H1 (cell line): ENCODE measurements at regions not wholly inside any gene's neighbourhood (a gene's known extent, or its start where the extent isn't known, plus 50 kb on each side); places are given as distances from the start of the nearest gene placed in this dataset.

ENCODE experiments used
- CTCF ChIA-PET: fragments of 300-600 bp; sonication (Branson Sonifier 250); formaldehyde crosslinking; loops from one replicate; lab custom pipeline; 2021; ENCODE audit not compliant: partially characterized antibody; lab: Charles Lee
- POLR2A ChIA-PET: fragments of 300-600 bp; sonication (Branson Sonifier 250); formaldehyde crosslinking; loops from one replicate; lab custom pipeline; 2021; ENCODE audit warnings: inconsistent platforms; ENCODE audit not compliant: partially characterized antibody; lab: Charles Lee
- DNase-seq, 2 experiments: peaks; one replicate each; pipeline versions ENCODE4 v3.0.0 to v3.0.0-alpha.2; 2010 to 2022; ENCODE audit warnings: low spot score in 2 of 2, low read depth in 1 of 2, mixed read lengths in 1 of 2
- FAIRE-seq: peaks from 2 replicates; lab custom pipeline; 2011; peaks lifted over from hg19 to GRCh38; lab: Jason Lieb, UNC
- H2AFZ ChIP-seq: 2 replicates; pipeline ENCODE4 v1.8.1; 2012; ENCODE audit warnings: low read length, inconsistent platforms
- H2AK5ac ChIP-seq: 2 replicates; pipeline ENCODE4 v1.6.1; 2013; ENCODE audit warnings: low read depth, low read length
- H2BK120ac ChIP-seq: replicated peaks from 2 replicates; pipeline ENCODE3; 2013; ENCODE audit warnings: low read depth, low read length, inconsistent platforms
- H2BK12ac ChIP-seq: 2 replicates; pipeline ENCODE4 v1.6.1; 2013; ENCODE audit warnings: low read depth, low read length
- H2BK15ac ChIP-seq: 2 replicates; pipeline ENCODE4 v1.6.1; 2013; ENCODE audit warnings: low read length
- H2BK20ac ChIP-seq: 2 replicates; pipeline ENCODE4 v1.6.1; 2013; ENCODE audit warnings: low read length
- H2BK5ac ChIP-seq: 2 replicates; pipeline ENCODE4 v1.6.1; 2013; ENCODE audit warnings: low read depth, low read length
- H3K14ac ChIP-seq: 2 replicates; pipeline ENCODE4 v1.6.1; 2013; ENCODE audit warnings: inconsistent platforms; ENCODE audit not compliant: insufficient read length
- H3K18ac ChIP-seq: 2 replicates; pipeline ENCODE4 v1.6.1; 2013; ENCODE audit warnings: low read length; ENCODE audit errors: extremely low read depth
- H3K23ac ChIP-seq: 2 replicates; pipeline ENCODE4 v1.6.1; 2013; ENCODE audit warnings: inconsistent platforms; ENCODE audit not compliant: insufficient read length
- H3K23me2 ChIP-seq: 2 replicates; pipeline ENCODE4 v1.6.1; 2013; ENCODE audit warnings: low read depth, low read length
- H3K27ac ChIP-seq: 2 replicates; pipeline ENCODE4 v1.6.1; 2011; ENCODE audit warnings: low read depth, low read length, inconsistent platforms
- H3K27me3 ChIP-seq, 4 experiments: replicated peaks in 1 of 4; 1 replicate in 1 of 4; 2 replicates in 3 of 4; pipeline versions ENCODE4 v1.6.1 to v1.8.1; 2011 to 2013; ENCODE audit warnings: low read length in 3 of 4, mild to moderate bottlenecking in 3 of 4, inconsistent platforms in 2 of 4, mixed read lengths in 2 of 4, moderate library complexity in 1 of 4; ENCODE audit not compliant: control insufficient read depth in 3 of 4, insufficient read depth in 3 of 4; ENCODE audit errors: extremely low read depth in 1 of 4
- H3K36me3 ChIP-seq, 4 experiments: 2 replicates each; pipeline versions ENCODE4 v1.6.1 to v1.8.1; 2011 to 2013; ENCODE audit warnings: mild to moderate bottlenecking in 4 of 4, low read length in 3 of 4, moderate library complexity in 2 of 4, control low read depth in 1 of 4, inconsistent platforms in 1 of 4; ENCODE audit not compliant: insufficient read depth in 4 of 4, control insufficient read depth in 2 of 4
- H3K4ac ChIP-seq: replicated peaks from 2 replicates; pipeline ENCODE3; 2013; ENCODE audit warnings: low read length, low read depth, mixed read lengths, inconsistent platforms; ENCODE audit not compliant: insufficient read length
- H3K4me1 ChIP-seq, 4 experiments: replicated peaks in 1 of 4; 1 replicate in 1 of 4; 2 replicates in 3 of 4; pipeline versions ENCODE4 v1.6.1 to v1.8.1; 2011 to 2013; ENCODE audit warnings: low read length in 3 of 4, inconsistent platforms in 2 of 4, mixed read lengths in 1 of 4; ENCODE audit not compliant: insufficient read depth in 4 of 4, control insufficient read depth in 3 of 4
- H3K4me2 ChIP-seq, 2 experiments: 2 replicates each; pipeline versions ENCODE4 v1.6.1 to v1.8.1; 2011 to 2013; ENCODE audit warnings: low read depth in 2 of 2, low read length in 2 of 2, control low read depth in 1 of 2, inconsistent platforms in 1 of 2, mild to moderate bottlenecking in 1 of 2; ENCODE audit not compliant: insufficient read depth in 1 of 2
- H3K4me3 ChIP-seq, 4 experiments: fragments of 200-600, 300-600 bp in 1 of 4; sonication (generic), shearing (Covaris generic), sonication (Bioruptor Twin) in 1 of 4; 2 replicates each; pipeline versions ENCODE4 v1.5.1 to v1.8.1; 2011 to 2016; ENCODE audit warnings: low read length in 4 of 4, low read depth in 3 of 4, control low read depth in 2 of 4, inconsistent platforms in 2 of 4, mild to moderate bottlenecking in 2 of 4, mixed read lengths in 1 of 4, moderate library complexity in 1 of 4; ENCODE audit not compliant: insufficient read depth in 2 of 4; ENCODE audit errors: extremely low read depth in 1 of 4
- H3K56ac ChIP-seq: replicated peaks from 2 replicates; pipeline ENCODE3; 2013; ENCODE audit warnings: low read depth, mild to moderate bottlenecking, mixed read lengths, low read length, inconsistent platforms; ENCODE audit not compliant: insufficient read length
- H3K79me1 ChIP-seq: 2 replicates; pipeline ENCODE4 v1.6.1; 2013; ENCODE audit warnings: low read depth, low read length, control low read depth
- H3K79me2 ChIP-seq, 2 experiments: 2 replicates each; pipeline versions ENCODE4 v1.6.1 to v1.8.1; 2012 to 2013; ENCODE audit warnings: low read length in 2 of 2, mild to moderate bottlenecking in 2 of 2, inconsistent platforms in 1 of 2; ENCODE audit not compliant: insufficient read depth in 2 of 2, control insufficient read depth in 1 of 2
- H3K9ac ChIP-seq, 4 experiments: replicated peaks in 1 of 4; 1 replicate in 1 of 4; 2 replicates in 3 of 4; pipeline versions ENCODE4 v1.6.1 to v1.8.1; 2011 to 2013; ENCODE audit warnings: low read depth in 3 of 4, low read length in 3 of 4, control low read depth in 2 of 4, mild to moderate bottlenecking in 2 of 4, moderate library complexity in 2 of 4, inconsistent platforms in 1 of 4; ENCODE audit errors: extremely low read depth in 1 of 4
- H3K9me3 ChIP-seq, 2 experiments: 2 replicates each; pipeline versions ENCODE4 v1.6.1 to v1.8.1; 2012 to 2013; ENCODE audit warnings: mild to moderate bottlenecking in 2 of 2, moderate library complexity in 2 of 2, control low read depth in 1 of 2, inconsistent platforms in 1 of 2, low read depth in 1 of 2, low read length in 1 of 2, mixed read lengths in 1 of 2; ENCODE audit not compliant: insufficient read depth in 2 of 2
- H4K20me1 ChIP-seq, 2 experiments: replicated peaks in 1 of 2; 2 replicates each; pipeline versions ENCODE3 to v1.8.1; 2011 to 2013; ENCODE audit warnings: inconsistent platforms in 2 of 2, low read length in 2 of 2, mild to moderate bottlenecking in 1 of 2; ENCODE audit not compliant: insufficient read depth in 2 of 2, control insufficient read depth in 1 of 2
- H4K5ac ChIP-seq: 2 replicates; pipeline ENCODE4 v1.6.1; 2013; ENCODE audit warnings: low read length, low read depth, mixed read lengths, inconsistent platforms; ENCODE audit not compliant: insufficient read length
- H4K8ac ChIP-seq: 2 replicates; pipeline ENCODE4 v1.8.0; 2013; ENCODE audit warnings: mild to moderate bottlenecking, moderate library complexity, low read length, inconsistent platforms; ENCODE audit not compliant: insufficient read depth; ENCODE audit errors: extremely low read depth
- H4K91ac ChIP-seq: replicated peaks from 2 replicates; pipeline ENCODE3; 2013; ENCODE audit warnings: low read length, mixed read lengths, inconsistent platforms; ENCODE audit not compliant: insufficient read length
- ATF2 ChIP-seq: IDR thresholded peaks from 2 replicates; pipeline ENCODE4 v1.6.1; 2012; ENCODE audit warnings: low read length, inconsistent platforms
- BACH1 ChIP-seq: IDR thresholded peaks from 2 replicates; pipeline ENCODE4 v1.6.1; 2012; ENCODE audit warnings: low read length, improper control_type of control experiment
- CHD1 ChIP-seq: IDR thresholded peaks from 2 replicates; pipeline ENCODE4 v1.6.1; 2012; ENCODE audit warnings: low read depth, low read length, improper control_type of control experiment
- CHD2 ChIP-seq: IDR thresholded peaks from 2 replicates; pipeline ENCODE4 v1.6.1; 2012; ENCODE audit warnings: low read length, improper control_type of control experiment
- FOSL1 ChIP-seq: IDR thresholded peaks from 2 replicates; pipeline ENCODE4 v1.6.1; 2011; ENCODE audit warnings: mild to moderate bottlenecking, low read depth, low read length, moderate library complexity; ENCODE audit not compliant: insufficient read depth
- GABPA ChIP-seq: IDR thresholded peaks from 2 replicates; pipeline ENCODE4 v1.6.1; 2011; ENCODE audit warnings: mild to moderate bottlenecking, low read length, moderate library complexity, borderline replicate concordance; ENCODE audit not compliant: insufficient read depth
- KDM1A ChIP-seq: fragments of 200-600, 300-600 bp; sonication (generic); IDR thresholded peaks from 2 replicates; pipeline ENCODE4 v1.7.1; 2016; ENCODE audit warnings: mild to moderate bottlenecking, low read length, borderline replicate concordance
- MAFK ChIP-seq: IDR thresholded peaks from 2 replicates; pipeline ENCODE4 v1.6.1; 2012; ENCODE audit warnings: low read depth, mild to moderate bottlenecking, improper control_type of control experiment, low read length
- POLR2A ChIP-seq, 2 experiments: IDR thresholded peaks; 1 replicate in 1 of 2; 2 replicates in 1 of 2; pipeline ENCODE4 v1.6.1; 2011; ENCODE audit warnings: low read depth in 2 of 2, low read length in 2 of 2, mild to moderate bottlenecking in 2 of 2; ENCODE audit errors: control extremely low read depth in 1 of 2
- RAD21 ChIP-seq, 2 experiments: IDR thresholded peaks in 1 of 2; conservative IDR thresholded peaks in 1 of 2; 2 replicates each; pipeline ENCODE4 v1.6.1; 2011; ENCODE audit warnings: low read depth in 2 of 2, low read length in 2 of 2, improper control_type of control experiment in 1 of 2, inconsistent platforms in 1 of 2, mild to moderate bottlenecking in 1 of 2, moderate library complexity in 1 of 2
- SUZ12 ChIP-seq: fragments of 200-600 bp; sonication (generic); IDR thresholded peaks from 2 replicates; pipeline ENCODE4 v1.6.1; 2012; ENCODE audit warnings: mild to moderate bottlenecking, inconsistent platforms, low read length, moderate library complexity, mixed read lengths
- USF2 ChIP-seq: IDR thresholded peaks from 2 replicates; pipeline ENCODE4 v1.6.1; 2011; ENCODE audit warnings: low read length, improper control_type of control experiment
- WGBS, 2 experiments: shearing (Covaris generic) in 1 of 2; methylation state at CpG; one replicate each; pipeline versions ENCODE4 v1.1.6 to v1.1.7; 2013 to 2015; ENCODE audit warnings: low lambda C conversion rate in 2 of 2, mixed read lengths in 2 of 2, inconsistent platforms in 1 of 2, low coverage in 1 of 2, missing lambda C conversion rate in 1 of 2; ENCODE audit not compliant: insufficient replicate concordance in 2 of 2, insufficient coverage in 1 of 2, insufficient read length in 1 of 2; ENCODE audit errors: extremely low coverage in 1 of 2, missing lambda C conversion rate in 1 of 2; 5-methylcytosine and 5-hydroxymethylcytosine counted together

GRCh38 chr4:178471994-178472393, 1029.8 kb upstream of the AGA start:
- Histone ChIP-seq H4K91ac (no peak overlapping the region), H3K4ac (no peak overlapping the region), H3K27me3 (no peaks in the 10 kb centered on the region), H3K9ac (no peak overlapping the region), H4K8ac (no peak overlapping the region), H3K4me3 (no peak overlapping the region), H2AFZ (no peak overlapping the region), H3K79me1 (no peaks in the 10 kb centered on the region), H3K4me1 (peaks cover 0 to 3% (median 0%) of the 10 kb centered on the region in 4 experiments; a peak in 2 of 7 replicates), H3K27ac (no peak overlapping the region), H3K14ac (no peak overlapping the region), H4K5ac (no peak overlapping the region), H2BK12ac (no peak overlapping the region), H2BK120ac (no peak overlapping the region), H3K18ac (no peak overlapping the region), H2BK20ac (no peak overlapping the region), H3K56ac (no peak overlapping the region), H3K36me3 (no peaks in the 10 kb centered on the region), H3K23me2 (no peaks in the 10 kb centered on the region), H2AK5ac (no peak overlapping the region), H3K9me3 (no peaks in the 10 kb centered on the region), H3K79me2 (no peaks in the 10 kb centered on the region), H4K20me1 (no peaks in the 10 kb centered on the region), H3K23ac (no peak overlapping the region), H2BK5ac (no peak overlapping the region), H2BK15ac (no peak overlapping the region), H3K4me2 (no peak overlapping the region)
- 100% methylated on average over 2 of the region's 2 CpGs; no CpG with 5 or more reads in 1 of the 2 experiments for WGBS, 2 experiments
- FAIRE-seq (no peak), DNase-seq (no peak)
- ChIA-PET POLR2A (no interaction called here), CTCF (no interaction called here)
- TF ChIP-seq RAD21 (IDR thresholded peaks at IDR 0.05 in 1 of 2, conservative IDR thresholded peaks at IDR 0.05 in 1 of 2; ENCODE audit: low read depth in 2 of 2, low read length in 2 of 2) (no peak), ATF2 (no peak), SUZ12 (no peak), GABPA (no peak), USF2 (no peak), MAFK (no peak), BACH1 (no peak), CHD2 (no peak), POLR2A (IDR thresholded peaks at IDR 0.05; ENCODE audit: control extremely low read depth in 1 of 2, low read depth in 2 of 2, low read length in 2 of 2) (no peak), KDM1A (no peak), FOSL1 (no peak), CHD1 (no peak)
